Gastroesophageal sphincter (tissue), 3 donors: ENCODE measurements at regions not wholly inside any gene's neighbourhood (a gene's known extent, or its start where the extent isn't known, plus 50 kb on each side); places are given as distances from the start of the nearest gene placed in this dataset.

Experiments used
- CTCF ChIP-seq, 4 experiments: fragments of 200-600 bp in 2 of 4; fragments of 450-650 bp in 2 of 4; sonication (generic) in 1 of 4; IDR thresholded peaks; one replicate each; pipeline ENCODE4 v1.5.1; 2017 to 2019; ENCODE audit warnings: antibody characterized with exemption in 4 of 4, mild to moderate bottlenecking in 2 of 4, moderate library complexity in 2 of 4
- EP300 ChIP-seq: sonication (generic); formaldehyde crosslinking; IDR thresholded peaks from one replicate; pipeline ENCODE4 v1.6.1; 2017; ENCODE audit warnings: antibody characterized with exemption, mild to moderate bottlenecking
- POLR2A ChIP-seq, 2 donors: fragments of 450-650 bp; IDR thresholded peaks; one replicate each; pipeline ENCODE4 v1.6.1; 2017; ENCODE audit warnings: antibody characterized with exemption in 2 of 2, mild to moderate bottlenecking in 2 of 2, moderate library complexity in 1 of 2
- POLR2AphosphoS5 ChIP-seq: sonication (generic); formaldehyde crosslinking; IDR thresholded peaks from one replicate; pipeline ENCODE4 v1.6.1; 2017; ENCODE audit warnings: antibody characterized with exemption

DNA sequence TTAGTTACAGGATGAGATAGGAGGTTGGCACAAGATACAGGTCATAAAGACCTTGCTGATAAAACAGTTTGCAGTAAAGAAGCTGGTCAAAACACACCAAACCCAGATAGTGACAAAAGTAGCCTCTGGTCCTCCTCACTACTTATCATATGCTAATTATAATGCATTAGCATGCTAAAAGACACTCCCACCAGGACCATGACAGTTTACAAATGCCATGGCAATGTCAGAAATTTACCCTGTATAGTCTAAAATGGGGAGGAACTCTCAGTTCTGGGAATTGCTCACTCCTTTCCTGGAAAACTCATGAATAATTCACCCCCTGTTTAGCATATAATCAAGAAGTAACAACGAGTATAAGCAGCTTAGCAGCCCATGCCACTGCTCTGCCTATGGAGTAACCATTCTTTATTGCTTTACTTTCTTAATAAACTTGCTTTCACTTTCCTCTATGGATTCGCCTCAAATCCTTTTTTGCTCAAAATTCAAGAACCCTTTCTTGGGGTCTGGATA is 1254.4 kb downstream of the PCDH7 start:
- TF ChIP-seq CTCF (IDR thresholded peaks at IDR 0.05): no peak
- no peak for TF ChIP-seq POLR2A (IDR thresholded peaks at IDR 0.05)
- TF ChIP-seq EP300: no peak
- no peak for TF ChIP-seq POLR2AphosphoS5
